A673 (cell line): ENCODE measurements at regions not wholly inside any gene's neighbourhood (a gene's known extent, or its start where the extent isn't known, plus 50 kb on each side); places are given as distances from the start of the nearest gene placed in this dataset.

Experiments used
- CTCF ChIP-seq: fragments of 300-800, 200-600 bp; sonication (generic); conservative IDR thresholded peaks from 2 replicates; pipeline ENCODE4 v1.5.1; 2017; ENCODE audit warnings: low read depth, mild to moderate bottlenecking, antibody characterized with exemption, low read length, moderate library complexity, mixed read lengths
- EZH2 ChIP-seq: fragments of 200-600 bp; sonication (generic); IDR thresholded peaks from 2 replicates; pipeline ENCODE4 v1.6.1; 2017; ENCODE audit warnings: borderline replicate concordance, low read depth, mild to moderate bottlenecking, mixed read lengths, antibody characterized with exemption, low read length; ENCODE audit not compliant: poor library complexity, severe bottlenecking

- TF ChIP-seq CTCF (no peak), EZH2 (no peak)
Observed at GRCh38 chr10:108982159-108982558, 941.2 kb downstream of the XPNPEP1 start.
